Dermis microvascular lymphatic vessel endothelial cell (primary cell): ENCODE measurements at regions not wholly inside any gene's neighbourhood (a gene's known extent, or its start where the extent isn't known, plus 50 kb on each side); places are given as distances from the start of the nearest gene placed in this dataset.

Experiments used
- DNase-seq, 2 donors: peaks; one replicate each; pipeline versions ENCODE4 v3.0.0 to v3.0.0-alpha.2; 2010; ENCODE audit warnings: low read depth in 2 of 2

DNA sequence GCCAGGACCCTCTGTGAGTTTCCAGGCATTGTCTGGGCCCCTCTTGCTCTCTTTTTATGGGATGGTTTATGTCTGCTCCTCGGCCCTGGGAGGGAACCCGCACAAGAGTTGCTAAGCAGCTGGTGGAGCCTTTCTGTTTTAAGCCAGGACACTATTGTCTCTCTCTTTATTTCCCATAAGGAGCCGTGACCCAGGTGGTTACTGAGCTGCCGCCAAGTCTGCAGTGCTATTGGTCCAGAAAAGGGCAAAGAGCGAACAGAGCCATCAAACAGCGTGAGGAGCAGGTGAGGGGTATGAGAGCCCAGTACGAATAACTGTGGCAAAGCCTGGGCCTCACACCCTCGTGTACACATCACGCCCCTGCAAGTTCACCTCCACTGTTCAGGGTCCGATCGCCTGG is 280.2 kb downstream of the SHQ1 start:
- no peak for DNase-seq

DNA sequence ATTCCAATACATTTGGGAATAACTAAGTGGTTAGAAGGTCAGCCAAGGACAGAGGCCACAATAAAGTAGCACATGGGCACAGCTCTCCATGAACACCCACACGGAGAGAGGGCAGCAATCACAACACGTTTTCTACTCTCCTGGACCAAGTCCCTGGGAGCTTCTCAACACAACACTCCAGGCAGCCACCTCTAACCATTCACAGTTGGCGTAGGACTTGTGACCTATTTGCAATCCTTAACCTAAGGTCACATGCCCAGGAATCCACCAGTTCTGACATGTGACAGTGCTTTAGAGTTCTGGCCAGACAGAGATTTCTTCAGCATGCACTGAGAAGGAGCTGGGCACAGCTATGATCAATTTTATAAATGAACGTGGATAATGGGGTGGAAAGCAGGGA is 280.8 kb downstream of the SHQ1 start:
- DNase-seq, result no peak

DNA sequence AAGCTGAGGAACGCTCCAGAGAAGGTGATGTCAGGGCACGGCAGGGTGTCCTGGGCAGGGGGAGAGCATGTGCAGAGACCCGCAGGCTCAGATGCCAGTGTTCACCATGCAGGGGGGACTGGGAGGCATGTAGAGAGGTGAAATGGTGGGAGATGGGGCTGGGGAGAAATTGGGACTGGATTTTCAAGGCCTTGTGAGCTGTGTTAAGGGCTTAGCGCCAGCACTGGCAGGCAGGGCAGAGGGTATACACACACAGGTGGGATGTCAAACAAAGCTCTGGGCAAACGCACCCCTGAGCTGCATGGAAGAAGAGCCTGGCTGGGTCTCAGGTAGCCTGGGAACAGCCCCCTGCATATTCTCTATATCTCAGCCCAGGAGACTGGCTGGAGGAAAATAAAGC is 282.7 kb downstream of the SHQ1 start:
- DNase-seq, result no peak

DNA sequence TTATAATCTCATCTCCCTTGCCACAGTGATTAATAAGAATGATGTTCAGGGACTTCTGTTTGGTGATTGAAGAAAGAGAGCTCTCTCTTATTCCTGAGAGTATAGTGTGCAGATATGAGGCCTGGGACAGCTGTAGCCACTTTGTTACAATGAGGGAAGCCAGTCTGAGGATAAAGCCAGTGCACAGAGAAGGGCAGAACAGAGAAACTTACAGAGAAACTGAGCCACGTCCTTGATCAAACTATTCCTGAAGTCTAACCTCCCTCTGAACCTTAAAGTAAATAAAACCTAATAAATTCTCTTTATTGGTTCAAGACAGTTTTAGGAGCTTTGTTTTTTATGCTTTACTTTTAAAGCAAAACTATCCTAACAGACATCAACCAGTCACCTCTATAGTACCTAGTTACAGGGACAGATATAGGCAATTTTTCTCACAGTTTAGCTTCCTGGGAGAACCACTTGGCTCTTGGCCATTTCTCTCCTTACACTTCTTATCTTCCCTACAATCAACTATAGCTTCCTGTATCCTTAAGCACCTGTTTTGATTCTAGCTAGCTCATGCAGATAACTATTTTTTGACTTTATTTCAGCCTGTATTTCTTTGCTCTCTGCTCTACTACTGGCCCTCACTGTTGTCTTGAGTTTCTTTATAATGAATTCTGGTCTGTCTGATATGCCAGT is 284.4 kb downstream of the SHQ1 start:
- no peak for DNase-seq

DNA sequence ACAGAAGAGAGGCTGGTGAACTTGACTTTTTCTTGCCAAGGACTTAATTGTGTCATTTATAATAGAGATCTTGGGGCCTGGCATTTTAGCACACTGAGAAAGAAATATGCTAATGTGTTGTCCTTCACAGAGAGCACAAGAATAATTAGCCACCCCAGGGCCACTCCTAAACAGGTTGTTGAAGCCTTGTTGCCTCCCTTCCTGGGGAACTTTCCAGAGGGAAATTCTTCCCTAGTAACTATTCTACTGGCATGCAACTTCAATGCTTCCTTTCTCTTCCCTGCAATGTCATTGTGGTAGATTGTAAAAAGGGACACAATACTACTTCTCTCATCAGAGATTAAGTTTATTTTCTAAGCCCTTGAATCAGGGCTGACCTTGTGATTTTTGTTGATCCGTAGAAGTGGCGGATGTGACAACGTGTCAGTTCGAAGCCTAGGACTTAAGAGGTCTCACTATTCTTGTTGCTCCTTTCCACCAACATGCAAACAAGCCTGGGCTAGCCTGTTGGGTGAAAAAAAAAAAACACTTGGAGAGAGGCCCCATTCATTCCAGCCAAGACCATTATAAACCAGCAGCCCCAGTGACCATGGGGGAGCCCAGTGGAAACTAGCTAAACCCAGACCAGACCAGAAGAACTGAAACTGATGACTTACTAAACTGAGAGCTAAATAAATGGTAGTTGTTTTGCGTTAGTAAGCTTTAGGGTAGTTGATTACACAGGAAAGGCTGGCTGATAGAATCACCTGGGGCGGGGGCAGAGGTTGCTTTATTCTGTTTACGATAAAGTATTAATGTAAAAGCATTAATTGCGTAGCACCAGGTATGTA is 287.2 kb downstream of the SHQ1 start:
- no peak for DNase-seq

DNA sequence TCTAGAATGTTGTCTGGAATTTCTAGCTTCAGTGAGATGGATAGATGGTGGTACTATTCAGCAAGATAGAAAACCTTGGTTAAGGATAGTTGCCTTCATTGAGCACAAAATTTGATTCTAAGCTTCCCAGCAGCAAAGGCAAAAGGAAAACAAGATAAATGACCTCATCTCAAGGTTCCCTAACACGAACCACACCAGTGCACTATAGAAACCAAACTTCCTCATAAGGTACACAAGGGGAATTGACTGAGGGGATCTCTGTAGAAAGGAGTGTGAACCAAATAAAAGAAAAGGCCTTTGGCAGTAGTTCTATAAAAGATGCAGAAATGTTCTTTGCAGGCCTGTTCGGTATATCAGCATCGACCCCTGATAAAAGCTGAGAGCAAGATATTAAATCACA is 288.9 kb downstream of the SHQ1 start:
- no peak for DNase-seq

DNA sequence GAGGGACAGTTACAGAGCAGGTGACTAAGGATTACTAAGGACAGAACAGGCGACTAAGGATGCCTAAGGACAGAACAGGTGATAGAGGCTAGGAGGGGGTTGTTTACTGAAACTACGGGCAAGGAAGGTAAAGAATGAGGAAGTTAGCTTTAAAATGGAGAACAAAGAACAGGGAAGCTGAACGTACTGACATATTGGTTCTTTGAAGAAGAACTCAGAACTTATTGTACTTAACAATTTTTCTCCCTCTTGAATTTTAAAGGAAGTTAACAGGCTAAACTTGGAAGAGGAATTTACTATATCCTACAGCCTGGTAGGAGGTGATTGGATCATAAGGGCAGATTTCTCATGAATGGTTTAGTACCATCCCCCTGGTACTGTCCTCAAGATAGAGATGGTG is 290.2 kb downstream of the SHQ1 start:
- DNase-seq, result no peak

DNA sequence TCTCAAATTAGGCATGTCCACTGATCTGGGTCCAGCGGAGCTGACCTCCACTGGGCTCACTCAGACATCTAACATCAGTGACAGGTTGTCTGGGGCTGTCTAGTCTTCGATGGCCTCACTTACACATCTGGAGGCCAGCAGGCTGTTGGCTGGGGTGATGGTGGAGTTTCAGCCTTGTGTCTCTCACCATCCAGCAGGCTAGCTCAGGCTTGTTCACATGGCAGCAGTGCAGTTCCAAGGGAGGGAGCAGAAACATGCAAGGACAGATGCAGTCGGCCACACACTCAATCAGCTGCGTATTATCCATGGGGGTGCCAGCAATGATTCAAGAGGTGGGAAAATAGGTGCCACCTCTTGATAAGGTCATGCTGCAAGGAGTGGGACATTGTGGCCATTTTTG is 292.5 kb downstream of the SHQ1 start:
- DNase-seq, result no peak

DNA sequence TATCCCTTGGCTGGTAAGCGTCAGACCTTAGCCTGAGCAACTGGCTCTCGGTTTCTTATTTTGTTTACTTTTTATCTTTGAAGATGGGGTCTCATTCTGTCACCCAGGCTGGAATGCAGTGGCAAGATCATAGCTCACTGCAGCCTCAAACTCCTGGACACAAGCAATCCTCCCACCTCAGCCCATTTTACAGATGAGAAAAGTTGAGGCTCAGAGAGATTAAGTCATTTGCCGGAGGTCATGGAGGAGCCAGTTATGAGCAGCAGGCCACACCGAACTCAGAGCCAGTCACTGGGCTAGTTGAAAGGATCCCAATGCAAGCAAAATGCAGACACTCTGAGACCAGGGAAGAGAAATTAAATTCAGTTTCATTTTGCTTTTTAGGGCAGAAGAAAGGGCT is 293.6 kb downstream of the SHQ1 start:
- DNase-seq, result no peak

DNA sequence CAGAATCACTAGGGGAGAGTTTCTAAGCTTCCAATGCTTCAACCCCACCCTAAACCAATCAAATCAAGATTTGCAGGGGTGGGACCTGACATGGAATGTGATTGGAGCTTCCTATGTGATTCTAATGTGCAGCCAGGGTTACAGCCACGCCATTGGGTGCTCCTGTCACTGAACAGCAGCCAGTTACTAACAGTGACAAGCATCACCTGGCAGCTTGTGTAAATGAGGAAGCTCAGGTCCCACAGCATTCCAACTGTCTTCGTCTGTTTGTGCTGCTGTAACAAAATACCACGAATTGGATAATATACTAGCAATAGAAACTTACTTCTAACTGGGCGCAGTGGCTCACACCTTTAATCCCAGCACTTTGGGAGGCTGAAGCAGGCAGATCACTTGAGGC is 294.9 kb downstream of the SHQ1 start:
- no peak for DNase-seq

DNA sequence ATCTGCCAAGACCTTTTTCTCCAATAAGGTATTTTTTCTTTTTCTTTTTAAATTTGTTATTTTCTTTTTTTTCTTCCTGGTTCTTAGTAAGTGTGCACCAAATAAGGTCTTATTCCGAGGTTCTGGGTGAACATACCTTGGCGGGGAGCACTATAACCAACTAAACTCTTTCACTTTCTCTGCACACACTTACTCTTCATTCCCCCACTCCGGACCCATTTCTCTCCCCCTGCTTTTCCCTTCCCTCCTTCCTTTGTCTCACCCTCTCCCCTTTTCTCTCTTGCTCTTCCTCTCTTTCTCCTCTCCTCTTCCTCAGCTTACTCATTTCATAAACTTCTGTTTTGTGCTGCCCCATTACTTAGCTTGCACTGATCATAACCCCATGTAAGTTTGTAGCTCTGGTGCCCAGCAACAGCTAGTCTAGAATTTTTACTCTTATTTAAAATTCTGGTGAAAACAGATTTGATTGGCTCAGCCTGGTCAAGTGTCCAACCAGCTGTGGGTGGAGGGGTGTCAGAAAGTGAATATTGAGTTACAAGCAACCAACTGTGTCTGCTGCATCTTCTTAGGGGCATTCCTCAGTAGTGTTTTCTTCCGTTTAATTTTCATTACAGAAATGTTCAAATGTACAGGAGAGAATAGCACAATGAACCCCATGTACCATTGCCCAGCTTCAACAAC is 297.5 kb downstream of the SHQ1 start:
- DNase-seq, result no peak

DNA sequence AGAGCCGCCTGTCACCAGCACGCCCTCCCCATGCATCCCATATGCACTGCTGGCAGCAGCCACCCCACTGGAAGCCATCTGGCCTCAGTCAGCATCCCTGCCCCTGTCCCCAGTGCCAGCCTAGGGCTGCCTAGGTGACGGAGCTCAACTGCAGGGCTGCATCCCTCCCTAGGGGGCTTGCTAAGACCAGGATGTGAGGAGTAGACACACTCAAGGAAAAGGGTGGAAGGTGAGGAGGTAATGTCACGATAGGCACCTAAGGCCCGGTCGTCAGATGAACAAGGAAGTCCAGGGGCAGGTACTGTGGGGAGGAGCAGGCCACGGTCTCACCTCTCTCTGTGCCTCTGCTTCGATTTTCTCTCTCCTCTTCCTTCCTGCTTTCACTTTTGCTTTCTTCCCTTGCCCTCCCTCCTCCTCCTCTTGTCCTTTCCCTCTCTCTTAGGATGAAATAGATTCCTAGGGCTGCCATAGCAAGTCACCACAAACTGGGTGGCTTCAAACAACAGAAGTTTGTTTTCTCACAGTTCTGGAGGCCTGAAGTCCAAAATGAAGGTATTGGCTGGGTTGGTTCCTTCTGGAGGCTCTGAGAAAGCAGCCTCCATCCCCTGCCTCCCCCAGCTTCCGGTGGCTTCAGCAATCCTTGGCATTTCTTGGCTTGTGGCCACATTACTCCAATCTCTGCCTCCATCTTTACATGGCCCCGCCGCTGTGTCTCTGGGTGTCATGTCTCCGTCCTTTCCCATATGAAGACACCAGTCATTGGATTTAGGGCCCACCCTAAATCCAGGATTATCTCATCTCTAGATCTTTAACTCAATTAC is 298.3 kb downstream of the SHQ1 start:
- no peak for DNase-seq

DNA sequence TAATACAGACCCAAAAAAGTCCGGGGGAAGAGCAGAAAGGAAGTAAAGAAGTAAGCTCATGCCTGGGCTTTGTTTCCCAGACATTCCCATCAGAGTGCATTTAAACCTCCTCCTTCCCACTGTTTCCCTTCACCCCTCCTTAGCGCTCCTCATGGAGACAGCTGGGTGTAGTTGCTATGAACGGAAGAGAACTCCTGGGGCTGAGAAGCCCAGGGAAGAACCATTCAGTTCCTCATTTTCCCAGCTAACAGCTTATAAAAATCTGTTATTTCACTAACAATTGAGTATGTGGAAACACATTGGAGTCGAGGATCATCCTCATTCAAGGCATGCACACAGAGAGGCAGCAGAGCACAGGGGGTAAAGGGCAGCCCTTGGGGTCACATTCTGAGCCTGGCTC is 299.3 kb downstream of the SHQ1 start:
- DNase-seq, result no peak

DNA sequence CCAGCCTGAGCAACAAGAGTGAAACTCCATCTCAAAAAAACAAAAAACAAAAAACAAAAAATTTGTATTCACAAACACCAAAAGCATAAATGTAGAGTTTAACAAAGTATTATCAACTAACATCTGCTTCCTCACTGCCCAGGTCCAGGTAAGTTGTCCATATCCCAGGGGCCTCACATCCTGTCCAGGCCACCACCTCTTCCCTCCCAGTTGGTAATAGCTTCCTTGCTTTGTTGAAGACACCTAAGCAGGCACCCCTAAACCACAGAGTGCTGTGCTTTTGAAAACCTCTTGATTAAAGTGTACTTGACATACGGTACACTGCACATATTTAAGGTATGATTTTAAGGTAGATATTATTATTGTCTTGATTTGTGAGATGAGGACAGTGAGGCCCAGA is 299.8 kb downstream of the SHQ1 start:
- DNase-seq, result no peak

DNA sequence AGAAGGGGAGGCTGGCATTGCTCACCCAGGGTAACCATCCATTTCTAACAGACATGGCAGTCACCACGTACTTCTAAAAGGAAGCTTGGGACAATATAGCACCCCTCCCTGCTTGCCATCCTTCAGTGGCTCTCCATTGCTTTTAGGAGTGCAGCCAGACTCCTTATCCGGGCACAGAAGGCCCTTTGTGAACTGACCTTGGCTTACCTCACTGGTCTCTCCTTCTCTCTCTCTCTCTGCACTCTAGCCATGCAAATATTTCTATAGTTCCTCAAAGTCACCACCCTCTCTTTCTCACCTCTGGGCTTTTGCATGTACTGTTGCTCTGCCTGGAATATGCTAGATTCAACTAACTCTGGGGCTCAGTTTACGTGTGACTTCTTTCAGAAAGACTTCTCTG is 301.1 kb downstream of the SHQ1 start:
- no peak for DNase-seq

DNA sequence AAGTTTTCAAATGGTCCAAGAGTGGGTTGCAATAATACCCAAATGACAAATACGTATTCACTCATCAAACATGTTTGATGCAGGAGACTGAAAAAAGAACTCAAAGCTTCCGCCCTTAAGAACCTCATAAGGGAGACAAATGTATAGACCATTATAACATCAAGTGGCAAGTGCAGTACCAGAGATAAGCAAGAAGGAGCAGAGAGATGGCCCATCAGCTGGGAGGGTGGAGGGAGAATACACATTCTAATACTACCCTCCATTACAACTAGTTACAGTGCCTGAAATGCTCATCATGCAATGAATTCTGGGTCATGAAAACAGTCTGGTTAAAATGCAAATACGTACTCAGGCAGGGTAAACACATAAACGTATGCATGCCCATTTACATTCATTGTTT is 304.0 kb downstream of the SHQ1 start:
- DNase-seq, result no peak

DNA sequence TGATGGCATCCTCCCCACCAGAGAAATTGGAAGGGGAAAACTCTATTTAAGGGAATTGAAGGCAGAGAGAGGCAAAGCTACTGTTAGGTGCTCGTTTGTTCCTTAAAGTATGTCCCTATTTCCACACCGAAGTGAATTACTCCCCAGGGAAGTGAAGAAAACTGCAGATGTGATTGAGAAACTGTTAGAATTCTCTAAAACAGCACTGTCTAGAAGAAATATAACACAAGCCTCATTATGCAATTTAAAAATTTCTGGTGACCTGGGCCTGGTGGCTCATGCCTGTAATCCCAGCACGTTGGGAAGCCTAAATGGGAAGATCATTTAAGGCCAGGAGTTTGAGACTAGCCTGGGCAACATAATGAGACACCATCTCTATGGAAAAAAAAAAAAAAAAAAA is 305.0 kb downstream of the SHQ1 start:
- no peak for DNase-seq

DNA sequence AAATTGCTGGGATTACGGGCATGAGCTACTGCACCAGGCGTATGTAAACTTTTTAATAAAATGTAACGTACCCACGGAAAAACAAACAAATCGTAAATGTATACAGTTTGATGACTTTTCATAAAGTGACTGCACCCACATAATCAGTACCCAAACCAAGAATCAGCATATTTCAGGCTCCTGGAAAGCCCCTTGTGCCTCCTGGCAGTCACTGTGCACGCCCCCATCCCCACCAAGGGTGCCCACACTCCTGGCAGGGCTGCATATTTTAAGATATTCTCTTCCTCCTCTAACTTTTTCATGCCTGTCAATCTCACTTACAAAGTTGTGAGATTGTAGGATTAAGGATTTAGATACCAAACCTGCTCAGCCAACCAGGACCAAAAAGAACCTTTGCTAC is 305.5 kb downstream of the SHQ1 start:
- DNase-seq, result no peak

DNA sequence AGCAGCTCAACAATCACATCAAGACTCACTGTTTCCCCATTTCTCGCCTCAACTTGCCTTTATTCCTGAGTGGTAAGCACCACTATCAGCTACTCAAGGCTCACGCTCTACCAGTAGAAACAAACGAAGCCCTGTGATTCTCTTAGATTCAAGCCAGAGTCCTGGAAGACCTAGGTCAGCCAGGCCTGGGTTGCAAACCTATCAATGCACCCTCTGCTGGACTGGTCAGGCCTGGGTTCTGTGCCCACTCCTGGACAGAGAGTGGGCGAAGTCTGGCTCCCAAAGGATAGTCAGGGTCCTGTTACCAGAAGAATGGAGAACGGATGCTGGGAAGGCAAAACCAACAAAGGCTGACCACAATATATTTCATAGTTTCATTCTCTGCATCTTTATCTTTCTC is 308.4 kb downstream of the SHQ1 start:
- no peak for DNase-seq

DNA sequence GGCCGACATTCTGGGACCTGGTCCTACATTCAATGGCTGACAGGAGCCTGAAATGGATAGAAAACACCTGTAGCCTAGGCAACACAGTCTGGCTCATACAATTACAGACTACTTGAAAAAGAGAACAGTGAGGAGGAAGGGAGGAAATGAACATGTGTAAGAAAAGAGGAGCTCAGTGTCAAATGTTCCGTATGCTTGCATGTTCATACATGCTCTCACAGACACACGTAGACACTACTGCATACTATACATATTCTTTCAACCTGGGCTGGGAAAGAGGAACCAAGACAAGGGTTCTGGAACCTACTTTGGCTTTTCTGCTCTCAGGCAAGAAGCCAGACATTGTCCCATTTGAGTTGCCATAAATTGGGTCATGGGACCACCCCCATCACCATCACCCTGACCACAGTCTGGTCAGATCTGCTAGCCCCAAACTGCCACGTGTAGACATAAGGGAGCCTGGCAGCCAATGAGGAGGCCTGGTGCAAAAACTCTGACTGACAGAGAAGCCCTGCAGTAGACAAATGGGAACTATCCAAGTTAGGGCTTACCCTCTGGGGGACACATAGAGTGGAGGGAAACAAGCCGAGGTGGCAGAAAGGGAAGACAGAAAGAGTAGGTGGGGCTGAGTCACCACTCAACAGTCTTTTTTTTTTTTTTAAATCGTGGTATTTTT is 310.0 kb downstream of the SHQ1 start:
- DNase-seq, result no peak

DNA sequence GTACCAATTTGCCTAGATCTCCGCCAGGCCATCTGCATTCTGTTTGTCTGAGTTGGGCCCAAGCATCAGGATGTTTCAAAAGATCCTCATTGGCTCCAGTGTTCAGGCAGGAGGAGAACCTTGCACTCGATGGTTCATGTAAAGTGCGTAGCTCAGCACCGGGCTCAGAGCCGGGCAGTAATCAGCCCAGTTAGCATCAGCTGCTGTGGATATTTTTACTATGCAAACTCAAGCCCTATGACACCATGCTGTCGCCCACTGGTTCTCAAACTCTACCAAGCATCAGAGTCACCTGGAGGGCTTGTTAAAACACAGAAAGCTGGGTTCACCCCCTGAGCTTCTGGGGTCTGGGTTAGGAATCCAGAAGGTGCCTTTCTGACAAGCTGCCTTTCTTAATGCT is 310.8 kb downstream of the SHQ1 start:
- DNase-seq, result no peak
